ENCODE measurements at regions not wholly inside any gene's neighbourhood (a gene's known extent, or its start where the extent isn't known, plus 50 kb on each side); places are given as distances from the start of the nearest gene placed in this dataset.

GRCh38 chr12:27907766-27908165 lies 64.8 kb downstream of the PTHLH start:
- H3K4me3 ChIP-seq, result no peak overlapping the region
- no peaks in the 10 kb centered on the region for H3K36me3 ChIP-seq
- TF ChIP-seq POLR2AphosphoS5 (IDR thresholded peaks at IDR 0.05) (no peak), EP300 (IDR thresholded peaks at IDR 0.05) (no peak), CTCF (IDR thresholded peaks at IDR 0.05) (no peak), POLR2A (IDR thresholded peaks at IDR 0.05) (no peak)
- WGBS, result 94% methylated on average over 1 of the region's 1 CpG
- H3K27ac ChIP-seq, result no peak overlapping the region
- H3K27me3 ChIP-seq, result no peaks in the 10 kb centered on the region
- no peaks in the 10 kb centered on the region for H3K9me3 ChIP-seq
- DNase-seq (ENCODE audit: low spot score in 2 of 2), result no peak
- H3K4me1 ChIP-seq, result no peaks in the 10 kb centered on the region

DNA sequence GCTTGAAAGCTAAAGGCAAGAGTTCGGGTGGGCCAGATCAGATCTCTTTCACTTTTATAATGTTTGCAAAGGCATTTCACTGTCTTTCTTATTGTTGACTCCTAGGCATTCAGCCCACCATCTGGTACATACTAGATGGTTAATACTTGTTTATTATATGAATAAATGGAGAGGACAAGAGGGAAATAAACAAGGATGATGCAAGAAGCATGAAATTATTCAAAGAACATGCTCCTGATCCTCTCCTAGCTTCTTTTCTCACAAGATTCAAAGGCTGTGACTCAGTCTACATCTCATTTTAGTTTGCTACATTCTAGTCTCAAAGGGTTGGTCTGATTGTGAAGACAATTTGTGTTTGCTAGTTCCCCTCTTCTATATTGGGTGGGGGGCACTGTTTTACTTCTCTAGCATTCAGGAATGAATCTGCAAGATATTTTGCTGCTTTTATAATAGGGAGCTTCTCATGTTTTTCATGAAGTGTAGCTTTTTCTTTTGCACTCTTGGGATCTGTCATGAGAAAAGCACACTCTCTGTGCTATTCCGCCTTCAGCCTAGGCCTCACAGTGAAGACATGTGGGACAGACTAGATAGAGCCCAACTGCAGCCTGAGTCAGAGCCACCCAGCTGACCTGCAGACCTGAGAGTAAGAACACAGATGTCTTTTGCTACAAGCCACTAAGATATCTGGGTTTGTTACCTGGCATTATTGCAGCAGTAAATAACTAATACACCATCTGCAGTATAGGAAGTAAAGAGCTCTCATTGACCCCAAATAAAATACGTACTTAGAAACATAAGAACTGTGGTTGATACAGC lies 65.7 kb downstream of the PTHLH start:
- H3K36me3 ChIP-seq, result no peaks in the 10 kb centered on the region
- WGBS, result 88% methylated on average over 3 of the region's 3 CpGs
- no peak for DNase-seq (ENCODE audit: low spot score in 2 of 2)
- H3K27ac ChIP-seq, result no peak overlapping the region
- TF ChIP-seq POLR2AphosphoS5 (IDR thresholded peaks at IDR 0.05) (no peak), POLR2A (IDR thresholded peaks at IDR 0.05) (no peak), EP300 (IDR thresholded peaks at IDR 0.05) (no peak), CTCF (IDR thresholded peaks at IDR 0.05) (no peak)
- H3K27me3 ChIP-seq, result no peaks in the 10 kb centered on the region
- H3K9me3 ChIP-seq, result no peaks in the 10 kb centered on the region
- no peaks in the 10 kb centered on the region for H3K4me1 ChIP-seq
- H3K4me3 ChIP-seq, result no peak overlapping the region

GRCh38 chr12:27906127-27906500 lies 66.4 kb downstream of the PTHLH start:
- no peak overlapping the region for H3K4me3 ChIP-seq
- H3K4me1 ChIP-seq, result no peaks in the 10 kb centered on the region
- TF ChIP-seq EP300 (IDR thresholded peaks at IDR 0.05) (no peak), CTCF (IDR thresholded peaks at IDR 0.05) (no peak)
- WGBS, result 83% methylated on average over 3 of the region's 3 CpGs
- H3K36me3 ChIP-seq, result no peaks in the 10 kb centered on the region
- no peaks in the 10 kb centered on the region for H3K27me3 ChIP-seq
- no peak for DNase-seq (ENCODE audit: low spot score in 2 of 2)
- no peak overlapping the region for H3K27ac ChIP-seq
- H3K9me3 ChIP-seq, result no peaks in the 10 kb centered on the region

DNA sequence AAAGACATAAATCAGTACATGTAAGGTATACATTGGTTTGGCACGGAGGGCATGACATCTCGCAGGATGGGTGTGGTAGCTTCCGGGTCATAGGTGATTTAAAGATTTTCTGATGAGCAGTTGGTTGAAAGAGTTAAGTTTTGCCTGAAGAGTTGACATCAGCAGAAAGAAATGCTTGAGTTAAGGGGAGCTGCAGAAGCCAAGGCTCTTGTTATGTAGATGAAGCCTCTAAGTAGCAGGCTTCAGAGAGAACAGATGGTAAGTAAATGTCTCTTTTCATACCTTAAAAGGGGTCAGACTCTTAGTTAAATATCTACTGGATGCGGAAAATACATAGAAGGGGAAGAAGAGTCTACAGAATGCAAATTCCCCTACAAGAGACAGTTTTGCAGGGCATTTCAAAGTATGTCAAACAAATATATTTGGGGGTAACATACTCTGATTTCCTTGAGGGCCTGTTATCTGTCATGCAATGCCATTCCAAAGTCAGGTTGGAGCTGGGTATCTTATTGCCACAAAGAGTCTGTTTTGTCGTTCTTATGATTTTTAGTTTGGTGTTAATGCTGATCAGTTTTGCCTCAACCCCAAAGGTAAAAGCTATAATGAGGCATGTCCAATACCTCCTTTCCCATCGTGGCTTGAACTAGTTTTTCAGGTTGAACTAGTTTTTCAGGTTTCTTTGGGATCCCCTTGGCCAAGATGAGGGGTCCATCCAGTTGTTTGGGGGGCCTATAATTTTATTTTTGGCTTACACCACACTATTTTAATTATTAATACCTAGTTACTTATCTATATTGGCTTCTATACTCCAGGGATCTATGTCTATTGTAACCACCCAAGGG lies 67.0 kb downstream of the PTHLH start:
- Histone ChIP-seq H3K4me1 (no peaks in the 10 kb centered on the region), H3K27ac (no peak overlapping the region), H3K36me3 (no peaks in the 10 kb centered on the region), H3K9me3 (no peaks in the 10 kb centered on the region), H3K27me3 (no peaks in the 10 kb centered on the region), H3K4me3 (no peak overlapping the region)
- DNase-seq (ENCODE audit: low spot score in 2 of 2), result no peak
- TF ChIP-seq EP300 (IDR thresholded peaks at IDR 0.05) (no peak), POLR2AphosphoS5 (IDR thresholded peaks at IDR 0.05) (no peak), CTCF (IDR thresholded peaks at IDR 0.05) (no peak)
- 84% methylated on average over 6 of the region's 6 CpGs for WGBS

- Histone ChIP-seq H3K27ac (no peak overlapping the region), H3K9me3 (no peaks in the 10 kb centered on the region), H3K4me3 (no peak overlapping the region), H3K4me1 (no peaks in the 10 kb centered on the region), H3K36me3 (no peaks in the 10 kb centered on the region), H3K27me3 (no peaks in the 10 kb centered on the region)
- WGBS, result 86% methylated on average over 3 of the region's 3 CpGs
- TF ChIP-seq POLR2AphosphoS5 (IDR thresholded peaks at IDR 0.05), result no peak
- TF ChIP-seq EP300 (IDR thresholded peaks at IDR 0.05), result no peak
- TF ChIP-seq CTCF (IDR thresholded peaks at IDR 0.05), result no peak
- no peak for TF ChIP-seq POLR2A (IDR thresholded peaks at IDR 0.05)
- no peak for DNase-seq (ENCODE audit: low spot score in 2 of 2)
Observed at GRCh38 chr12:27902651-27903050, 69.9 kb downstream of the PTHLH start.
